ENCODE measurements at regions not wholly inside any gene's neighbourhood (a gene's known extent, or its start where the extent isn't known, plus 50 kb on each side); places are given as distances from the start of the nearest gene placed in this dataset.
A peak's percentile ranks its signal among the peaks of the same experiment; 100 is the strongest.

GRCh38 chr4:140316799-140317198 is 56.6 kb upstream of the SCOC start:
- in situ Hi-C loops (cut with HindIII; ENCODE audit: low pct_unique_long_range_greater_than_20kb, low sequenced_read_pairs): no loop called here
- DNase-seq (ENCODE audit: low read depth, low spot score): no peak

- no peak for DNase-seq (ENCODE audit: low read depth, low spot score)
- in situ Hi-C loops (cut with HindIII; ENCODE audit: low pct_unique_long_range_greater_than_20kb, low sequenced_read_pairs): no loop called here
Measured at GRCh38 chr4:140315970-140316369, 57.5 kb upstream of the SCOC start.

GRCh38 chr4:140315438-140315837 is 58.0 kb upstream of the SCOC start:
- no peak for DNase-seq (ENCODE audit: low read depth, low spot score)
- in situ Hi-C loops (cut with HindIII; ENCODE audit: low pct_unique_long_range_greater_than_20kb, low sequenced_read_pairs): no loop called here

GRCh38 chr4:140315019-140315418 is 58.4 kb upstream of the SCOC start:
- in situ Hi-C loops (cut with HindIII; ENCODE audit: low pct_unique_long_range_greater_than_20kb, low sequenced_read_pairs): no loop called here
- DNase-seq (ENCODE audit: low read depth, low spot score): no peak

GRCh38 chr4:140312100-140312499 is 61.3 kb upstream of the SCOC start:
- in situ Hi-C loops (cut with HindIII; ENCODE audit: low pct_unique_long_range_greater_than_20kb, low sequenced_read_pairs): no loop called here

DNA sequence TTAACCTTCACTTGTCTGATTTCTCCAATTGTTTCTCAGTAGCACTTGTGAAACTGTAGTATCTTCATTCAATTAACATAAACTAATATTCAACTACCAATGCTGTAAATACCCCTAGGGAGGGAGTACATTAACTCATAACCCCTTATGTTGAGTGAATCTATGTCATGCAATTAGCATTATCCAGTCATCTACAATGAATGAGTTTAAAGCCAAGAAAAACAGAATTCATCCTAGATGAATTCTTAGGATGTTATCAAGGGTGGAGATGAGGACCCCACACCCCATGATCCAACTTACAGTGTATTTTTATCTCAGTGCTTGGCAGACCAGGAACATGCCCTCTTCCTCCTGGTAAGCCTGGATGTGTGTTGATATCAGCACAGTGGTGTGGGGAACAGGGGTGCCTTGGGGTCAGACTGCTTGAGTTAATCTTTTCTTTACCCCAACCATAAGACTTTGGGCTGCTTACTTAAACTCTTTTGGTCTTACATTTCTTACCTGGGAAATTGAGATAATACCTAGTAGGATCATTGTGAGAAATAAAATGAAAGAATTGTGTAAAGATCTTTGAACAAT is 62.1 kb upstream of the SCOC start:
- DNase-seq (ENCODE audit: low read depth, low spot score): no peak
- in situ Hi-C loops (cut with HindIII; ENCODE audit: low pct_unique_long_range_greater_than_20kb, low sequenced_read_pairs): no loop called here

More at GRCh38 chr4:140312100-140312499, 61.3 kb upstream of the SCOC start:
- DNase-seq (ENCODE audit: low read depth, low spot score): no peak

DNA sequence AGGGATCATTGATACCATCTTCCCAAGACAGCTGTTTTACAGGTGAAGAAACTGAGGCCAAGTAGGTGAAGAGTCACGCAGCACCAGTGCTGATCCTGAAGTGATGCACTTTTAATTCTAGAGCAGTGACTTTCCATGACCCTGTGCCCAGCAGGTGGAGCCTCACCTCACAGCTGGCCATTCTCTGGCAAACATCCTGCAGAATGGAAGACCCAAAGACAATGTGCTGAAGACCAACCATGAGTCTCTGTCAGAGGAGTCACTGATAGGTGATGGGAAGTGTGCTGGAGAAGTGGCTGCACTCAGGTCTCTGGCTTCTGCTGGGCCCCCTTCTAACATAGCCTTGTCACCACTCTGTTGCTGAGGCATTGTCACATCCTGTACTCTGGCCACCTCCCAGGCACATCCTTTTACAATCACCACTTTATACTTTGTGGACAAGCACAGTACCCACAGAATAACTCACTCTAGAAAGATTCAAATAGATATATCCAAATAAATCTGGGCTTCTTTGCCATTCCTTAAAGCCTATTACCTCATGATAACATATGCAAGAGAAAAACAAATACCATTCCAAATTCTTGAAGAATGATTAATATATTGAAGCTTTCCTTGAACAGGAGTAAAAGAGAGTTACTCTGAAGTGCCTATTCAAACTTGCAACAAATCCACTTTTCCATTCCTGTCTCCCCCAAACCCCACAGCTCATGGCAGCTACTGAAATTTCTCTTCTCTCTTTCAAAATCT is 64.1 kb upstream of the SCOC start:
- in situ Hi-C loops (cut with HindIII; ENCODE audit: low pct_unique_long_range_greater_than_20kb, low sequenced_read_pairs): no loop called here
- no peak for DNase-seq (ENCODE audit: low read depth, low spot score)

DNA sequence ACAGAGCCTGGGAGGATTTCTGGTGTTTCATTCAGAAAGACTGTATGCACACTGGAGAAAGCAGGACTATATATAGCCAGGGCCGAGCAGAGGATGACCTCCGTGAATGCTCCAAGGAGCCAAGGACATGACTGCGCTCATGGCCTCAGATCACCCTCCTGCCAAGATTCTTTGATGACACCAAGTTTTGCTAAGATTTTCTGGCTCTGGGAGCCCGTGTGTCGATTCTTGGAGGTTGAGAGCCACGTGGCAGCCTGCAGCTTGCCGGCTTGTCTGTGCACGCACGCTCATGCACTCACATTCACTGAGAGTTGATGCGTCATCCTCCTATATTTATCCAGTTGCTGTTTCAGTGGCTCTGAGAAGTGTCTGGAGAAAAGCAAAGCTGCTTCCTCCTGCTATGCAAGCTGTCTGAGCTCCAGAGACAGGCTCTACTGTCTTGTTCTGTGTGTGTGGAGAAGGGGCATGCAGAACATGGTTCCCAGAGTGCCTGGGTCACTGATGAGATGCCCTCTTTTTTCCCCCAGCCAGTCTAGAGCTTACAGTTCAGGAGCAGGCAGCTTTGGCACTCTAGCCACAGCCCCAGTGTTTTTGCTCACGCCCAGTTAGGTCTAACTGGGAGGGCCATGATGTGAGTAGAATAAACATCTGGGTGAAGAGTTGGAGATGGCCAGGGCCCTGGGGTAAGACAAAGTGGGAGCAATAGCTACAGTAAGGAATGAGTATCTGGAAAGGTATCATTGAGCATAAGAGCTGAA is 64.9 kb upstream of the SCOC start:
- in situ Hi-C loops (cut with HindIII; ENCODE audit: low pct_unique_long_range_greater_than_20kb, low sequenced_read_pairs): no loop called here
- no peak for DNase-seq (ENCODE audit: low read depth, low spot score)

DNA sequence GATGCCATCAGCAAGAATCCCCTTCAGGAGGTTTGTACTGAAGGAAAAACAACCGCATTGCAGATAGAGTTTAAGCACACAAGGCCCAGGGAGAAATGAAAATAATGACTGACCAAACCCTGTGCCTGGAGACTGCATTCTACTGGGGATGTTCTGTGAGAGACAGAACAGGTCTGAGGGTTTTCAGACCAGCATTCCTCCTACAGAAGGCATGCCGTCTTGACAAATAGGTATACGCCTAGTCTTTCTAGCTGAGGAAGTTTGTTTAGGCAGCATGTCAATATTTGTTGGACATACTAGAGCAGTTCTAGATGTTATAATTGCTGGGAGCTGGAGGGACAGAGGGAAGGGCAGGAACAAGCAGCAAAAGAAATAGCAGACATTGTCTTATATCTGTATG is 68.4 kb upstream of the SCOC start:
- in situ Hi-C loops (cut with HindIII; ENCODE audit: low pct_unique_long_range_greater_than_20kb, low sequenced_read_pairs): no loop called here
- no peak for DNase-seq (ENCODE audit: low read depth, low spot score)

DNA sequence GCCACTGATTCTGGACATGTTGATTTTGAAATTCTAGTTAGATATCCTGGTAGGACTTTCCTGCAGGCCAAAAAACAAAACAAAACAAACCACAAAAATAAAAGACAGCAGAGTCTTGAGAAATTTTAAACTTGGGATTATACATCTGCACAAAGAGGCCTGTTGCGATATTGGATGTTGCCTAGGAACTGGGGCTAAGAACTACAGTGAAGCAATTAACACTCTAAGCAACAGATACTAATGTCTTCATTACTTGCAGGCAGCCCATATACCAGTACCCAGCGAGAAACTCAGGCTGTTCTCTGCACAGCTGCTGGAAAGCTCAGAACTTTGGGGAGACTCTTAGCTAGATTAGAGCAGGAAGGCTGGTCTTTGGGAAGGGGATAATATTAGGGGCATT is 69.1 kb upstream of the SCOC start:
- DNase-seq (ENCODE audit: low read depth, low spot score): no peak
- in situ Hi-C loops (cut with HindIII; ENCODE audit: low pct_unique_long_range_greater_than_20kb, low sequenced_read_pairs): no loop called here

- in situ Hi-C loops (cut with HindIII; ENCODE audit: low pct_unique_long_range_greater_than_20kb, low sequenced_read_pairs): no loop called here
- DNase-seq (ENCODE audit: low read depth, low spot score): peak; percentile 69
Measured at GRCh38 chr4:140302151-140302859, 71.1 kb upstream of the SCOC start.

GRCh38 chr4:140300271-140300970 is 73.0 kb upstream of the SCOC start:
- DNase-seq (ENCODE audit: low read depth, low spot score): no peak
- in situ Hi-C loops (cut with HindIII; ENCODE audit: low pct_unique_long_range_greater_than_20kb, low sequenced_read_pairs): no loop called here

DNA sequence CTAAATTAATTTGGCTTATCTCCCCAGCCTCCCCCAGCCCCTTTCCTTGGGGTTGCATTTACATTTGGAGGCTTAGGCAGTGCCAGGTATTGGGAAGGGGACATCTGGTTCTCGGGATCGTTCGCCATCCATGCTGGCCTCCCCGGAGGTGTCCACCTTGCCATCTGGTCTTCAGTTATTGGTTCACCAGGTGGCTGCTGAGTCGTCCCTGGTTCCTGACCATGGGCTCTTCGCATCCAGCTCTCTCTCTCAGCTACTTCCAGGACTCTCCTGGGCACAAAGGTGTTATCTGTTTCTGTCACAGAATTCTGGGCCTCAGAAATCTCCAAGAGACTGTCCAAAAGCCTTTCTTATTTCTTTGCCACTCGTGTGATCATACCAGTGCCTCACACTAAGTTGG is 75.4 kb upstream of the SCOC start:
- in situ Hi-C loops (cut with HindIII; ENCODE audit: low pct_unique_long_range_greater_than_20kb, low sequenced_read_pairs): no loop called here
- no peak for DNase-seq (ENCODE audit: low read depth, low spot score)

DNA sequence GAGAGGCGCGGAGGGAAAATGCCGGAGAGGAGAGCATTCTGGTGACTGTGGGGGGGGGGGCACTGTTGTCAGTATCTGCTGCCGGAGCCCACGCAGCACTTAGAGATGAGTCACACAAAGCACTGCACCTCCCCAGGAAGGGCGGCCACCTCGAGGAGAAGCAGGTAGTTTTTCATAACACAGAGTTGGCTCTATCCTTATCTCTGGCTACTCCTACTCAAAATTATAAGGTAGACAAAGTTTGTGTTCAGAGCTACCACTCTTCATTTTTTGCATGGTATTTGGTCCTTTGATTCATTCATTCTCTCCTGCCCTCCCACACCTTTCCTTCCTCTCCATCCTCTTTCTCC is 76.2 kb upstream of the SCOC start:
- in situ Hi-C loops (cut with HindIII; ENCODE audit: low pct_unique_long_range_greater_than_20kb, low sequenced_read_pairs): no loop called here
- DNase-seq (ENCODE audit: low read depth, low spot score): no peak

DNA sequence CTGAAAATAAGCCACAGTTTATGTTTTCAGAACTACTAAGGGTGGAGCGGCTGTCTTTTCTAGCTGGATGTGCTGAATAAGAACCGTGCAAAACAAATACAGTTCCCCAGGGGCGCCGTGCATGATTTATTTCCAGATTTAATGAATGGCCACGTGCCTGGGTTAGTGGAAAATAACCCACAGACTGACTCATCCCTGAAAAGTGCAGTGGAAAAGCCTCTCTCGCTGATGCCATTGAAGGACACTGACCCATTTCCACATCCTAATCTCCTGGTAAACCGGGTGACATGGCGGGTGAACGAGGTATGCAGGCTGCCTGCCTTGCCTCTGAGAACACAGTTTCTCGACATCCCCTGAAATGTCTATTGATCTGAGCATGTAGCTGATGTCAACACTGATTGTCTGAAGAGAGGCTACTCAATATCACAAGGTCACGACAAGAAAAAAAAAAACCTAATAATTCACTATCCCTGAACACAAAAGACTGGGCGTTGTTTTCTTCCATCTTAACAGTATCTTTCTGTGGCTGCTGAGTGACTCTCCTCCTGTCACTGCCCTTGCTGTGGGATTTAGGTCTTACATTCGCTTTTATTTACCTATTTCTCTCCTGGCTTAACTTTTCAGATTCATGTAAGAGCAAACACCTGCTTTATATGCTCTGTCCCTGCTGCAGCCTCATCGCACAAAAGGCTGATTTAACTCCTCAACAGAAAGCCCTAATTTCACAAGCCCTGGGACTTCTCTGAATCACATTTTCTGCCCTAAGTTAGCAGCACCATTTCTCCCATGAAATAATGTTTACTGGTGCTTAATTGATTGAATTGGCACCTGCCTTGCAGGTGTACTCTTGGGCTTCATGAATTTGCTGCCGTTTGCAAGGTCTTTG is 76.9 kb upstream of the SCOC start:
- in situ Hi-C loops (cut with HindIII; ENCODE audit: low pct_unique_long_range_greater_than_20kb, low sequenced_read_pairs): no loop called here
- peak; percentile 46 for DNase-seq (ENCODE audit: low read depth, low spot score)

DNA sequence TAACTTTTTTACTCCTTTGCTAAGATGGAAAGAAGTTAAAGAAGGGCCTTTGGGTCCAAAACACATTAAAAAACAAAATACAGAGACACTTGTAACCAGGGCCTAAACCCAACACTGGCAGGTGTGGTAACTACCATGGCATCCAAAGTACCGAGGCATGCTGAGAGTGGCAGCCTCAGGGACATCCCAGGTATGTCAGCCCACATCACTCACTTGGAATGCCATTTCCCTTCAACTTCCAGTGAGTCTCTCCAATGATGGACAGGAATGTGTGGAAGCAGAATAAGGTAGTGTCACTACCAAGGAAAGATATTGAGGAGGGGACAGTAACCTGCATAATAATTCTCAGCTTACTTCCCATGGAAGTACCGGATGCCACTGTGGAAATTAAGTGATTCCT is 79.5 kb upstream of the SCOC start:
- DNase-seq (ENCODE audit: low read depth, low spot score): no peak

GRCh38 chr4:140291259-140291658 is 82.2 kb upstream of the SCOC start:
- in situ Hi-C loops (cut with HindIII; ENCODE audit: low pct_unique_long_range_greater_than_20kb, low sequenced_read_pairs): no loop called here
- no peak for DNase-seq (ENCODE audit: low read depth, low spot score)

More for the DNA sequence above, 79.5 kb upstream of the SCOC start:
- in situ Hi-C loops (cut with HindIII; ENCODE audit: low pct_unique_long_range_greater_than_20kb, low sequenced_read_pairs): no loop called here
